ENCODE measurements at regions not wholly inside any gene's neighbourhood (a gene's known extent, or its start where the extent isn't known, plus 50 kb on each side); places are given as distances from the start of the nearest gene placed in this dataset.

GRCh38 chr18:32542221-32542798, 71.6 kb upstream of the GAREM1 start:
- no peak for TF ChIP-seq POLR2A (IDR thresholded peaks at IDR 0.05; ENCODE audit: borderline replicate concordance, extremely low read depth, insufficient read depth, insufficient read length)
- TF ChIP-seq CTCF (IDR thresholded peaks at IDR 0.05 in 2 of 3, conservative IDR thresholded peaks at IDR 0.05 in 1 of 3; ENCODE audit: borderline replicate concordance in 1 of 3, insufficient read depth in 1 of 3, low read depth in 2 of 3, low read length in 2 of 3) = no peak
- TF ChIP-seq TCF7L2 (IDR thresholded peaks at IDR 0.05; ENCODE audit: borderline replicate concordance, extremely low read depth, insufficient read depth, insufficient read length) = no peak
- TF ChIP-seq ZNF274 (IDR thresholded peaks at IDR 0.05; ENCODE audit: low read depth, low read length) = no peak
- TF ChIP-seq MAX (IDR thresholded peaks at IDR 0.05) = no peak
- no peak for TF ChIP-seq EZH2 (IDR thresholded peaks at IDR 0.05)
- no peak for TF ChIP-seq SP1 (IDR thresholded peaks at IDR 0.05; ENCODE audit: low read depth)
- TF ChIP-seq REST (IDR thresholded peaks at IDR 0.05; ENCODE audit: low read depth) = no peak
- no peak for TF ChIP-seq SRF (IDR thresholded peaks at IDR 0.05; ENCODE audit: low read depth)
- no peak for TF ChIP-seq RAD21 (IDR thresholded peaks at IDR 0.05; ENCODE audit: low read depth)
- TF ChIP-seq YY1 (IDR thresholded peaks at IDR 0.05; ENCODE audit: extremely low read depth, insufficient replicate concordance, low read depth, low read length) = no peak
- TF ChIP-seq CEBPB (IDR thresholded peaks at IDR 0.05; ENCODE audit: low read depth) = no peak
- TF ChIP-seq SIN3A (IDR thresholded peaks at IDR 0.05; ENCODE audit: low read depth) = no peak
